Frontal cortex (tissue), 4 donors: ENCODE measurements at regions not wholly inside any gene's neighbourhood (a gene's known extent, or its start where the extent isn't known, plus 50 kb on each side); places are given as distances from the start of the nearest gene placed in this dataset. TPM values are rescaled to one million over a fixed set of nuclear protein-coding genes. Genes with fewer than 3 reads are reported as not detected.

Experiments used
- DNase-seq, 2 donors: peaks; one replicate each; pipeline ENCODE4 v3.0.0; 2012; ENCODE audit warnings: low spot score in 2 of 2
- FAIRE-seq: peaks from 2 replicates; lab custom pipeline; 2012; peaks lifted over from hg19 to GRCh38; lab: Jason Lieb, UNC
- small RNA-seq: library from RNA; depleted of rRNA; stranded (forward); fragments of <200 nt; gene quantifications from one replicate; pipeline ENCODE3, GENCODE V24; 2014
- donor health status: control.
- donor health status: control.
- donor health status: control.

GRCh38 chr12:67925552-67925951 is 63.7 kb upstream of the IFNG-AS1 start:
- DNase-seq (no peak), FAIRE-seq (no peak)

- DNase-seq (no peak), FAIRE-seq (no peak)
Observed at GRCh38 chr12:67926063-67926462, 63.2 kb upstream of the IFNG-AS1 start.

GRCh38 chr12:67927324-67927723 is 61.9 kb upstream of the IFNG-AS1 start:
- no peak for FAIRE-seq
- no peak for DNase-seq

- FAIRE-seq (no peak), DNase-seq (no peak)
Observed at GRCh38 chr12:67927815-67928214, 61.4 kb upstream of the IFNG-AS1 start.

DNA sequence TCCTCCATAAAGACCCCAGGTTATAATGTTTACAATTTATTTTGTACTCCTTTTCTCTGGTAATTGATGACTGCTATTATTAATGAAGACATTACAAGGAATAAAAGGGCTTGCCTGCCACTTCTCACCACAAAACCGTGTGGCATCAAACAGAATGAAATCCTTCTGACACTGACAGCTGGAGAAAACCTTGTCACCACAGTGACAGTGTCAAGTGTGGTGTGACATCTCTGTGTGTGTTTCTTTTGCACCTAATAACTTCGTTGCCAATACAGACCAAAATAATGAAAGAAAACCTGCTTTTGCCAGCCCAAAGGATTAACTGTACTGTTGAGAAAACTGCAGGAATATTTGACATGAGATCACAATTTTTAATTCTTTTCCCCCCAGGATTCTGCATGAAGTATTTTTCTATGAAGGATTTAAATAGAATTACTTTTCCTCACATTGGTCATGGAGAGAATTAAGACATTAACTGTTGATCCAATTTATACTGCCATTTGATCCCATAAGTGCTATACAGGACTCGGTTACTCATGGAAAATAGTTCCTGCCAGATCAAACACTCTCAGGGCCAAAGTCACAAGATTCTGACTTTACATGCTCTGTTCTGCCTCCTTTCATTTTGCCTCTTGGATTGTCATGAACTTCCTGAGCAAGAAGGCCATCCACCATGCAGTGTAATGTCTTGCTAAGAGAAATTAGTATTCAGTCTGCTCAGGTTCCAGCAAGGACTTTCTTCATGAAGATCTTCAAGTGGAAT is 60.4 kb upstream of the IFNG-AS1 start:
- DNase-seq: no peak
- no peak for FAIRE-seq

- DNase-seq: no peak
- FAIRE-seq: no peak
Observed at GRCh38 chr12:67929384-67929772, 59.9 kb upstream of the IFNG-AS1 start.

DNA sequence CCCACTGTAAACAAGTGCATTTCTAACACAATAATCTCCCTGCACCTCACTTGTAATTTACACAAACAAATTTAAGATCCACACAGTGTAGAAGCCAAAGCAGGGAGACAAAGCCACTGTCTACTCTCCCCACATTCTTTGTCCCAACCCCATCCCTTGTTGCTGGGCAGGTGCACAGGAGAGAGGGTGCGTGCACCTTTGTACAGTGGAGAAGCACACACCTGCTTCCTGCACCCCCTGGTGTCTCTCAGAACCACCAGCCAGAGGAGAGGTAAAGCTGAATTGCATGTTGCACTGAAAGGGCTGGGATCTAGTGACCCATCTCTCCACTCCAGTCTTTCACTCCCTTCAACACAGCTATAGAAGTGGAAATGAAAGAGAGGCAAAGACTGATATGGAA is 51.4 kb upstream of the IFNG-AS1 start:
- no peak for FAIRE-seq
- DNase-seq: no peak

Small RNAs in the stretch of these regions (small RNA-seq; reads per million reads assigned to genes)
- not detected for gene AC022513.1
